GM18867 (cell line): ENCODE measurements at regions not wholly inside any gene's neighbourhood (a gene's known extent, or its start where the extent isn't known, plus 50 kb on each side); places are given as distances from the start of the nearest gene placed in this dataset.

ENCODE experiments used
- ATAC-seq: cut with Tn5 transposase; IDR thresholded peaks from one replicate; pipeline ENCODE4 v1.9.1; 2021; ENCODE audit warnings: mild to moderate bottlenecking, moderate library complexity; ENCODE audit not compliant: unreplicated experiment

- ATAC-seq, result no peak
Observed at GRCh38 chr11:23232652-23233051, 372.4 kb upstream of the CCDC179 start.

GRCh38 chr11:23233075-23233474, 372.8 kb upstream of the CCDC179 start:
- no peak for ATAC-seq

- no peak for ATAC-seq
Observed at GRCh38 chr11:23236826-23237555, 376.7 kb upstream of the CCDC179 start.

GRCh38 chr11:23252426-23252825, 392.2 kb upstream of the CCDC179 start:
- no peak for ATAC-seq

- no peak for ATAC-seq
Observed at GRCh38 chr11:23257088-23257487, 396.8 kb upstream of the CCDC179 start.

GRCh38 chr11:23257556-23257955, 397.3 kb upstream of the CCDC179 start:
- no peak for ATAC-seq

- no peak for ATAC-seq
Observed at GRCh38 chr11:23263466-23263865, 403.2 kb upstream of the CCDC179 start.

GRCh38 chr11:23272095-23272494, 411.8 kb upstream of the CCDC179 start:
- no peak for ATAC-seq

GRCh38 chr11:23278121-23278520, 417.8 kb upstream of the CCDC179 start:
- no peak for ATAC-seq

- no peak for ATAC-seq
Observed at GRCh38 chr11:23280088-23280487, 419.8 kb upstream of the CCDC179 start.

- ATAC-seq, result no peak
Observed at GRCh38 chr11:23283666-23284065, 423.4 kb upstream of the CCDC179 start.

GRCh38 chr11:23284631-23285030, 424.4 kb upstream of the CCDC179 start:
- ATAC-seq, result no peak

- no peak for ATAC-seq
Observed at GRCh38 chr11:23288003-23288783, 427.9 kb upstream of the CCDC179 start.

GRCh38 chr11:23295241-23295640, 435.0 kb upstream of the CCDC179 start:
- ATAC-seq, result no peak

- no peak for ATAC-seq
Observed at GRCh38 chr11:23308041-23308440, 447.8 kb upstream of the CCDC179 start.

GRCh38 chr11:23310276-23310675, 450.0 kb upstream of the CCDC179 start:
- no peak for ATAC-seq

- ATAC-seq, result no peak
Observed at GRCh38 chr11:23311986-23312940, 452.0 kb upstream of the CCDC179 start.

GRCh38 chr11:23313001-23313400, 452.7 kb upstream of the CCDC179 start:
- no peak for ATAC-seq

- no peak for ATAC-seq
Observed at GRCh38 chr11:23314162-23314561, 453.9 kb upstream of the CCDC179 start.

- no peak for ATAC-seq
Observed at GRCh38 chr11:23315286-23315685, 455.0 kb upstream of the CCDC179 start.

- ATAC-seq, result no peak
Observed at GRCh38 chr11:23317816-23318215, 457.5 kb upstream of the CCDC179 start.
